ENCODE measurements at regions not wholly inside any gene's neighbourhood (a gene's known extent, or its start where the extent isn't known, plus 50 kb on each side); places are given as distances from the start of the nearest gene placed in this dataset.

GRCh38 chrX:39823424-39823823, 274.3 kb downstream of the BCOR start:
- Histone ChIP-seq H3K4me1 (ENCODE audit: control insufficient read depth, insufficient read depth, low read length) (no peaks in the 10 kb centered on the region), H3K36me3 (ENCODE audit: control insufficient read depth in 2 of 2, insufficient read depth in 1 of 2, low read length in 2 of 2) (no peaks in the 10 kb centered on the region), H3K4me3 (ENCODE audit: low read depth, low read length) (no peak overlapping the region), H3K9me3 (ENCODE audit: control insufficient read depth, insufficient read depth, low read depth, low read length) (no peaks in the 10 kb centered on the region; the same call in 1 of the 2 replicates), H3K27ac (ENCODE audit: extremely low read depth, low read depth, low read length) (no peak overlapping the region)
- ChIA-PET CTCF (no interaction called here), POLR2A (no interaction called here)
- TF ChIP-seq ZNF558 (tag by site-specific recombination; IDR thresholded peaks at IDR 0.05): no peak
- no peak for TF ChIP-seq ZBTB6 (tag by site-specific recombination; IDR thresholded peaks at IDR 0.05)
- TF ChIP-seq KLF17 (tag by site-specific recombination; IDR thresholded peaks at IDR 0.05): no peak
- no peak for TF ChIP-seq ZNF785 (tag by site-specific recombination; IDR thresholded peaks at IDR 0.05)
- TF ChIP-seq ZFP69B (tag by site-specific recombination; IDR thresholded peaks at IDR 0.05): no peak
- TF ChIP-seq ZNF473 (tag by site-specific recombination; IDR thresholded peaks at IDR 0.05): no peak
- TF ChIP-seq ZNF555 (tag by site-specific recombination; conservative IDR thresholded peaks at IDR 0.05): no peak
- TF ChIP-seq ZNF10 (tag by site-specific recombination; IDR thresholded peaks at IDR 0.05): no peak

GRCh38 chrX:39823854-39824253, 273.9 kb downstream of the BCOR start:
- no peak overlapping the region for H3K27ac ChIP-seq (ENCODE audit: extremely low read depth, low read depth, low read length)
- POLR2A ChIA-PET: no interaction called here

More at GRCh38 chrX:39823854-39824253, 273.9 kb downstream of the BCOR start:
- Histone ChIP-seq H3K36me3 (ENCODE audit: control insufficient read depth in 2 of 2, insufficient read depth in 1 of 2, low read length in 2 of 2) (no peaks in the 10 kb centered on the region), H3K4me1 (ENCODE audit: control insufficient read depth, insufficient read depth, low read length) (no peaks in the 10 kb centered on the region), H3K4me3 (ENCODE audit: low read depth, low read length) (no peak overlapping the region), H3K9me3 (ENCODE audit: control insufficient read depth, insufficient read depth, low read depth, low read length) (no peaks in the 10 kb centered on the region; the same call in 1 of the 2 replicates)
- CTCF ChIA-PET: interaction anchor here (0.6 kb wide), 1 partner anchor 568 kb away, joined by 3 read pairs; no protein-coding TSS in a partner anchor
- TF ChIP-seq GLIS1 (tag by site-specific recombination; IDR thresholded peaks at IDR 0.05) (0 out of 2 replicates have a peak, but pooled peaks have one; percentile 10), ZIC2 (tag by site-specific recombination; IDR thresholded peaks at IDR 0.05) (peak; percentile 65), SP7 (tag by site-specific recombination; IDR thresholded peaks at IDR 0.05) (no peak), PRDM10 (tag by site-specific recombination; IDR thresholded peaks at IDR 0.05) (peak; percentile 83), YY1 (tag by site-specific recombination; IDR thresholded peaks at IDR 0.05) (no peak), ZNF521 (tag by site-specific recombination; IDR thresholded peaks at IDR 0.05) (no peak), KLF1 (tag by site-specific recombination; IDR thresholded peaks at IDR 0.05) (no peak), ZBTB6 (tag by site-specific recombination; IDR thresholded peaks at IDR 0.05) (no peak), ZNF175 (tag by site-specific recombination; IDR thresholded peaks at IDR 0.05) (no peak), OSR2 (tag by site-specific recombination; IDR thresholded peaks at IDR 0.05) (peak; percentile 35; the same call in 1 of the 2 replicates), ZNF660 (tag by site-specific recombination; IDR thresholded peaks at IDR 0.05) (no peak), ZNF202 (tag by site-specific recombination; IDR thresholded peaks at IDR 0.05; ENCODE audit: borderline replicate concordance) (no peak)

Data from HEK293 (cell line).